ENCODE measurements at regions not wholly inside any gene's neighbourhood (a gene's known extent, or its start where the extent isn't known, plus 50 kb on each side); places are given as distances from the start of the nearest gene placed in this dataset.

- no peak for DNase-seq
These were observed 194.0 kb upstream of the MGMT start for GRCh38 chr10:129272866-129273650.

DNA sequence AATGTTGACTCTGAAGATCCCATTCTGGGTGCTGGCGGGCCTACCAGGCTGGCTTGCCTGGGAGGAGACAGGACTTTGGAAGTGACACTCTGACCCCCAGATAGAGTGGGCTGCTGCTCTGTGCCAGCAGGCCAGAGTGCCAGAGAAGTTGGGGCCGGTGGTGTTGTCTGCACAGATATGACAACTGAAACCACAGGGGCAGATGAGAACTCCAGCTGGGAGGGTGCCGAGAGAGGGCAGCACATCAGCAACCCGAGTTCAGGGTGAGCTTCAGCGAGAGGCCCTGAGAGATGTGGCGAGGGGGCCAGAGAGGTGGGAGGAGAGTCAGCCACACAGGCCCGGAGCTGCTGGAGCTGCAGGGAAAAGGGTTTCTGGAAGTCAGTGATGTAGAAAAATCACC lies 193.2 kb upstream of the MGMT start:
- DNase-seq = no peak

- DNase-seq = no peak
These were observed 192.1 kb upstream of the MGMT start for GRCh38 chr10:129274748-129275474.

DNA sequence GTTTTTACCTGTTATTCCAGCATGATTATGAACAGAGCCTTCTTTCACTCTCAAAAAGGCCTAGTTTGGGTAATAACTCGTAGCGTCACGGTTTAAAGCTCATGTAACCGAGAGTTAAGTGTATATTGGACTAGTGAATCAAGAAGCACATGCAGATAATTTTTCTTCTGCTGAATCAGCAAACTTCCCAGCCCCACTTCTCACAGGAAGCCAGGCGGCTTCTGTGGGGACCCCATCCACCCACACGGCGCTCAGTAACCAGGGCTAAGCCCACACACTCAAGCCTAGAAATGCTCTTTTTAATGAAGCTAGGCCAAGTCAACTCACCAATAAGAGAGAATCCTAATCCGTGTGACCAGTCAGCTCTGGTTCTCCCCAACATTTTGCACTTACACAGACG lies 191.2 kb upstream of the MGMT start:
- DNase-seq = no peak

DNA sequence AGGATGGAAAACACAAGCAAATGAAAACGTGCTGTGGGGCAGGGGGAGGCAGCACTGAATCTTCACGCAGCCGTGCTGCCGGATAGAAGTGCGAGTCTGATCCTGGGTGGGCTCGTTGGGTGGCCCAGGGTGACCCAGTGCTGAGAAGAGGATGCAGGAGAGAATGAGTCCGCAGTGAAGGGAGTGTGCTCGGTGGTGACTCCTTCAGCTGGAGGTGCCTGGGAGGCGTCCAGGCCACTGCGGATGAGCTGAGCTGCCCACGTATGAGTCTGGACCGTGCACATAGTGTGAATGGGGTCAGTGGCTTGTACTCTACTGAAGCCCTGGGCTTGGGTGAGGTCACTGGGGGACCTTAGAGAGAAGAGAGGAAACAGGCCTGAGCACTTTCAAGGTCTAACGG lies 190.0 kb upstream of the MGMT start:
- no peak for DNase-seq

- no peak for DNase-seq
These were observed 189.2 kb upstream of the MGMT start for GRCh38 chr10:129277841-129278240.

GRCh38 chr10:129278686-129279085 lies 188.4 kb upstream of the MGMT start:
- DNase-seq = no peak

DNA sequence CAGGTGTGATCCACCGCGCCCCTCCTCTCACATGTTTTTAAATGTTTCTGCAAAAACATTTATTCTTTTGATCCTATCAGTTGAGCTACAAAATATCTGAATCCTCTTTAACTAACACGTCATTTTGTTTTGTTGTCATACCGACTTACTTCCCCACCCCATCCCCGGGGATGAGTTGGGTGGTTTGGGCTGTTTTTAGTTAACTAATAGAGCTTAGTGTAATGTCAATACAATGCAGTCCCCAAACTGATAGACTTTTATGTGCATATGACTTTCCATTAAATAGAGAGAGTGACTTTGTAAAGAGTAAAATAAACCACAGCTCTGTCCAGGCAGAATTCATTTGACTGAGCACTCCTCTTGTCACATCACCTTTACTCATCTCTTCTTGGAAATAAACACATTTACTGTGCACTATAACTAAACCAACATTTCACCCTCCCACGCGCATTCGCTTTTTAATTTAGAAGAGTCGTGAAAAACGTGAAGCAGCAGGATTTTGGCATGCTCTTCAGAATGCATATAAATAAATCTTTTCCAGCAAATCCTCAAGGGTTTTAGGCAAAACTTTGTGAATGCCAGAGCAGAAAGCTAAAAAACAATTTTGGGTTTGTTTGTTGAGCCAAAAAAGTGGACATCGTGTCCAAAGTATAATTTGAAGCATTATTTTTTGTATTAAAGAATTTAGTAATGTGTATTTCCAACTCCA lies 187.4 kb upstream of the MGMT start:
- no peak for DNase-seq

DNA sequence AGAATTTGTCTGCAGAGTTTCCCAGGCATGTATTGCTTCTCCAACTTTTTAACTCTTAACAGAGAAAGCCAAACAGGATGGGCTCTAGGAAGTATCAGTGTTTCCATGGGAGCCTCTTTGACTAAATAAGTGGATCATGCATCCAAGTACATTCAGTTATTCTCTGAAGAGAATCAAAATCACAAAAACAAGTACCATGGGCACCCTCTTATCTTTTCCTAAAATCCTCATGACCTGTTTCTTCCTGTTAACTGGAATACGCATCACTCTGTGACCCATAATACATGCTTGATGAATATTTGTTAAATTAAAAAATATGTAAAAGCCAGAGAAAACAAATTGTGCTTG lies 186.9 kb upstream of the MGMT start:
- no peak for DNase-seq

- DNase-seq = no peak
These were observed 186.0 kb upstream of the MGMT start for GRCh38 chr10:129280908-129281586.

DNA sequence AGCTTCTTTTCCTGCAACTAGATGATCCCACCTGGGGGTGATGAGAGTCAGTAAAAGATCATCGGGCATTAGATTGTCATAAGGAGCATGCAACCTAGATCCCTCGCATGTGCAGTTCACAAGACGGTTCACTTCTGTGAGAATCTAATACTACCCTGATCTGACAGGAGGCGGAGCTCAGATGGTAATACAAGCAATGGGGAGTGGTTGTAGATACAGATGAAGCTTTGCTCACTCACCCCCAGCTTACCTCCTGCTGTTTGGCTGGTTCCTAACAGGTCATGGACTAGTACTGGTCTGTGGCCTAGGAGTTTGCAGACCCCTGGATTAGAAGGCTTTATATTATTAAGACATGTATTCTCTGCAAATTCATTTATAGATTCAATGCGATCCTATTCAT lies 181.6 kb upstream of the MGMT start:
- no peak for DNase-seq

DNA sequence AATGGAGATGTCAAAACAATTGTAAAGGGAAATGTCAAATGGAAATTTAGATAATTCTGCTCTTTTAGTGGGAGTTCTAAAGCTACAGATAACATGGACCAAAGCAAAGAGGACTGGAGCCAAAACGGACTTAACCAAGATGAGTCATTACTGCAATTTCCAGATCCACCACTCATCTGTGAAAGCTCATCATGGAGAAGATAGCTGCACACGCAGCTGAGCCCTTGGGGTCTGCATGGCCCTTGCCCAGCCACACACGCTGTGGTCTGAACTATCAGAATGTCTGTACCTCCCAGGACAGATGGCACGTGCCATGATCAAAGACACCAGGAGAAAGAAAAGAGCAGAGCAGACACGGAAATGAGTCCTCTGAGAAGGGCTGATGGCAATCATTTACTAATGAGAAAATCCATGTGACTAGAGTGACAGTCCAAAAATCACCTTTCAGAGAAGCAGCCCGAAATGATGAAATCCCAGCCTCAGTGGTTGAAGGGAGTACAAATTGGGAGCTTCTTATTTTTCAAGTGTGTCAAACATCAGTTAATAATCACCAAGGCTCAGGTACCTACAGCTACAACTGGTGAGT lies 177.9 kb upstream of the MGMT start:
- DNase-seq = no peak

DNA sequence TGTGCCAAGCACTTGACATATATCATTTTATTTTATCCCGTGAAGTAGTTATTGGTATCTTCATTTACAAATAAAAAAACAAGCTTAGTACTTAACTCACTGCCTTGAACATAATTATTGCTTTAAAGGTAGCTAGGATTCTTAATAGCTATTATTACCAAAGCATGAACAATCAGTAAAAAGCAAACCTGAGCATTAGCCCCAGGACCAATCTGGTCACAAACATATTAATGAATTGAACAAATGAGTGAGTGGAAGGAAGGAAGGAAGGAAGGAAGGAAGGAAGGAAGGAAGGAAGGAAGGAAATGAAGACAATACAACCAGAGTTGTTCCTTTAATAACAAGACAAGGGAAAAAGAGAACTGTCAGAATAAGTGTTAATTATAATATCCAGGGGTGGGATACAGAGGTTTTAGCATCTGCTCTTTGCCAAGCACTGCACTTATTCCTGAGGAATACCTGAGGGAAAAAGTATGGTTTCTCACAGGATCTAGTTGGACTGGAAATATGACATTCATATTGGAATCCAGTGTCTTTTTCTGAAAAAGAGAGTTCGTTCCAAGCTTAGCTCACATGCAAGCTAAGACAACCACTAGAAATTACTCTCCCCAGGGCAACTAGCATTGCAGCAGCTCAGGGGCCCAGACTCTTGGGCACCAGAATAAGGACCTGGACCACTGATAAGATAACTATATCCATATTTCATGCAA lies 172.9 kb upstream of the MGMT start:
- DNase-seq = no peak

DNA sequence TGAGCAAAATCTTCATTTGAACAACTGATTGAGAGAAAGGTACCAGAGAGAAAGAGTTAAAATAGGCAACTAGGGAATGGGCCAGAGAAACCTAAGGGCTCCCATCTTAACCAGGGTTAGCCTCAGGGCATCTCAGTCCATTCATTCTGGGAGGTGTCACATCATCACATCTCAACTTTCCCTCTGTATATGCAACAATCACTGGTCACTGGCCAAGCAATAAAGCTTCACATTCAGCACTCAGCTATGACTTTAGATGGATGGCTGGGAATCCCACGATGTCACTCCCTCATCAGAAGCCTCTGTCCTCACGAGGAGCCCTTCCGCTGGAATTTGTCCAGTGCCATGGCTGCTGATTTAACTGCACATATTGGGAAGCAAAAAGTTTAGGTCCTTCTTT lies 172.1 kb upstream of the MGMT start:
- no peak for DNase-seq

GRCh38 chr10:129305046-129305445 lies 162.0 kb upstream of the MGMT start:
- DNase-seq = no peak

GRCh38 chr10:129307141-129307540 lies 159.9 kb upstream of the MGMT start:
- no peak for DNase-seq

- no peak for DNase-seq
These were observed 158.0 kb upstream of the MGMT start for GRCh38 chr10:129308953-129309564.

DNA sequence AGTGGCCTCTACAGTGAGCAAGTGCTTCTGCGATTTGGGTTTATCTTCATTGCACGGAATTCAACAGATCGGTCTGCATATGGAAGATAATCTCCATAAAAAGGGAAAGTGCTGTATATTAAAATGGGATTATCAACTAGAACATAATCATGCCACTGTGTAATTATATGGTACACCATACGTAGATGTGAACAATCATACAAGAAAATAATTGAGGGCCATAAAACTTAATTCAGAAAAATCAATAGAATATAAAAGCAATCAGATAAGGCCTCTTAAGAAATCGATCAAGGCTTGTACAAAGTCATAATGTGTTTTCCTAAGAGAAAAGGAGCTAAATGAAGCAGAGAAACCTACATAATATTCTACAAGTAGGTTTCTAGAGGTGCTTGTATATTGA lies 157.5 kb upstream of the MGMT start:
- no peak for DNase-seq

- DNase-seq = no peak
These were observed 156.2 kb upstream of the MGMT start for GRCh38 chr10:129310881-129311280.

DNA sequence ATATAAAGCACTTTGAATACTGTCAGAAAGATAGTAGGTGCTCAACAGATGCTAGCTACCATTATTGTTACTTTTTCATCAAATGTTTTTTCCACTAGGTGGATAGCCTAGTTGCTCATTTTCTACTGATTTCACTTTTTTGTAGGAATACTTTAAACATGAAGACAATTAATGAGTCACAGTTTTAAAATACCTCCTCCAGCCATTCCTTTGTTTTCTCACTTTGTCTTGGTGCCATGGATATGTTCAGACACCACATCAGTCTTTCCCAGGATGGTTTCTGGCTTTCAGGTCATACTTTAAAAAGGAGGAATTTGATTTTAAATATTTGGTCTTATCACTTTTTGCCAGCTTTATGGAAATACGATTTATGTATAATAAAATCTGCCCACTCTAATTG lies 147.1 kb upstream of the MGMT start:
- DNase-seq = no peak

GRCh38 chr10:129320340-129320739 lies 146.7 kb upstream of the MGMT start:
- DNase-seq = no peak

DNA sequence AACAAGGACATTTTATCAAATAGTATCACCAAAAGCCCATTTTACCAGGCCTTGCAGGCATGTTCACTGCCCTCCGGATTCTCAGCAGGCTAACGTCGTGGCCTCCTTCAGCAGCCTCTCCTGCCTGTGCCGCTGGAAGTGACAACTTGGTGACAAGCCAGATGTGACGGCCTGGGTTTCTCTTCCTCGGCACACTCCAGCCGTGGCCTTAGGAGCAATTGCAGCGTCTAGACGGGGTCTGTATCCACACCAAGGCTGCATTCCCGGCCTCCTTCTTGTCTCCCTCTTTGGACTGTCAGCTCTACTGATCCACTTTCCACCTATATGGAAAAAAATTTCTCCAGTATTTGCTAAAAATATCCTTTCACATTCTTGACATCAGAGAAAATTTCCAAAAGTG lies 145.3 kb upstream of the MGMT start:
- DNase-seq = no peak
